ENCODE measurements at regions not wholly inside any gene's neighbourhood (a gene's known extent, or its start where the extent isn't known, plus 50 kb on each side); places are given as distances from the start of the nearest gene placed in this dataset.

DNA sequence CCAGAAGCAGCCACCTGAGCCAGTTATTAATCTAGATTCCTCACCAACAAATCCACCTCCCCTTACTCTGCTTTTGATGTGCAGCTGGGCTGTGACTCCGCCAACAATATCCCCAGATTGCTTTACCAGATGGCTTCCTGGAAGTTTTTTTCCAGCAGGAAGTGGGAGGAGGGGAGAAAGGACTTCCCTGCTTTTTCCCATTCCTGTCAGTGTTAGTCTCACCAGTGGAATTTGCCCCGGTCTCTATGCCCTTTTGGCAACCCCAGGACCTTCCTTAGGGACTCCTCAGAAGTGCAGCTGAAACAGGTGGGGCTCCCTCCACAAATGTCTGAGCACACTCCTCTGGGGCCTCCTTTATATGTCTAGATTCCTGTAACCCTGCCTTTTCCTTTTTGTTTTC is 465.2 kb upstream of the IGFBP7 start:
- DNase-seq = no peak

DNA sequence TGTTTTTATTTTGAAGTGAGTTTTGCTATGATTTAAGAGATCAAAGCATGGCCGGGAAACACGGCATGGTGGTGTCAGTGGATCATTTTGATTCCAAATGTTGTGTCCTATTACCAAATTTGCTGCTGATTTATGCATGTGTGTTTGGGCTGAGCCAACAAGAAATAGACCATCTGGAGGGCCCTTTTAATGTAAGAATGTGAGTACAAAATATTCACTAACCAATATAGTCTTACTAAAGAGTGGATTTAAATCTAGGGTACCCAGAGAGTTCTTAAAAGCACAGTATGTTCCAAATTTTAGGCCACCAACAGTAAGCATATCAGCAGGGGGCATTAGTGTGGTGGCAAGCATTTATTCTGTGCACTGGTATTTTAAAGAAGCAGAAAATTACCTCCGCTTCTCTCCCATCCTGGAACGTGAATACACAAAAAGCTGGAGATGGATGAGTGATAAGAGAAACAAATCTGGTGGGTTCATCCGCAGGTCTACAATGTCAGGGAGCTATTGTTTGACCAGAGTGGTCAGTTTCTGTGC is 444.4 kb upstream of the IGFBP7 start:
- DNase-seq = no peak

DNA sequence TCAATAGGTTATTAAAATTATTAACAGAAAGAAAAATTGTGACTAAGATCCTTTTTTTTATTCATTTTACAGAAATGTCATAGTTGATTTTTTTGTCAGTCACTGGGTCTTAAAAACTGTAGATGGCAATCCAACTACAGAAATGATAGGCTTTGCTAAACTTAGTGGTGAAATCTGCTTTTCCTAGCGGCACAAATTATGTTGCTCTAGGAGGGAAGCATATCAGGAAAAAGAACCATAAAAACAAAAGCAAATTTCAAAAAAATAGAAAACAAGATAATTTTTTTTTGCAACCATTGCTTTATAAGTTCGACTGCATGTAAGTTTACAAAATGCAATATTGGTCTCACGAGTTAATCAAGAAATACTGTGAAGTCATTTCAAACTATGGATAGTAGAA is 443.5 kb upstream of the IGFBP7 start:
- DNase-seq = no peak

DNA sequence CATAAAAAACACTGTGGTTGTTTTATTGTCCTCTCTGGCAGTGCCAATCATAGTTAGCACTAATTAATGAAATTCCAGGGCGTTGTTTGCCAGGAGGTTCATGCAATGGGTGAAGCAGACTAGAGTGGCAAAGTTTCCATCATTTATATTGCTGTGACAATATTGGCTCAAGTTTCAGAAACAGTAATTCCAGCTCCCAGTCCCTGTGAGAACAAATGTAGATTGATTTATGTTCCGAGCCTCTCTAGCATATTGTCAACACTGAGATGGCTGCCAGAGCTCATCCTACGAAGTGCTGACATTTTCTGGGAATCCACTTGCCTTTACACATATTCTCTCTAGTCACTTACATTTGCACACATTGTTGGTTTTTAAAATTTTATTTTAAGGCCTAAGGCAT is 440.0 kb upstream of the IGFBP7 start:
- DNase-seq = no peak

DNA sequence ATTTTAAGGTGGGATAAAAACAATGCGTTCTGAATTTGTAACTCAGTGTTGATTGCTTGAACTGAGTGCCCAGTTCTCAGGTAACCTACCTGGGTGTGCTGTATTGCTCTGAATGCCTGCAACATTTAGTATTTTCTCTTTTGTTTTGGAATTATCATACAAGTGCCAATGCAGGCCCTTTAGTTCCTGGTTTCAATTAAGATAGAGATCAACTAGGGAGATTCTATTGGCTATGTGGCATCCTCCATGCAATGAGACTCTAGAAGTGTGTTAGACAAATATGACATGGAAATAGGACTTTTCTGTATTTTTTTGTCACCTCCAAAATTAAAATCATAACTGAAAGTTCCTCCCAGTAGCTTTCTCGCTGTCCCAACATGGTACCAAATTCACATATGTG is 438.7 kb upstream of the IGFBP7 start:
- DNase-seq = no peak

DNA sequence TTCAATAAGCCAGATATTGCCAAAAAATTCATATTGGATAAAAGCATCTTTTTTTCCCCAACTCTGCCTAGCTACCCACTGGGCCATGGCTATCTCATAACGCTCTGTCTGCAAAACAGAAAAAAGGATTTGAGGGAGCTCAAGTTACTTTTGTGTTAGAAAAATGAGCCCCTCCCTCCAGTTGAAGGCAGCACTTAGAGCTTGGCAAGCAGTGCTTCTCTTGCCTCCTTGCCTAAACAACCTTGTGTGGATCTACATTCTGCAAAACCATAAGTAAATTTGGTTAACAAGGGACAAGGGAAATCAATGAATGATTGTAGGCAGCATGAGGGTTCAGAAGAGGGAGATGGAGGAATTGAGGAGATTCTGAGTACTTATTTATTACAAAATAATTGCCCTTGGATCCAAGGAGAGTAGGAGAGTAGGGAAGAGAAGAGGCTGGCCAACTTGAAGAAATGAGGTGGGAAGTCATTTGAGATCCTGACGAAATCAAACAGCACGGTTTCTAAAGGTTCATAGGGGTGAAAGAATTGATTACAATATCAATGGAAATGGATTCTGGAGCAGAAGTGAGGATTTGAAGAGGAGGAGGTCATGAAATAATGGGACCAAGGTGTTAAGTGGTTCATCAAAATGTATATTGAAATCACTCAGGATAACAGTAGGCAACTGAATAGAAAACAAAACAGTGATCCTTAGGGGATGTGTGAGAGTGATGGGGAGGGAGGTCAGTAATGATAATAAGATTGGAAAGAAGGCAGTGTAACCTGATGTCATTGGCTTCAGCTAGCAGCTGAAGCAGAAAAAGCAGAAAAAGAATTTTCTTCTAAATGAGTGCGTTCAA is 434.8 kb upstream of the IGFBP7 start:
- no peak for DNase-seq

DNA sequence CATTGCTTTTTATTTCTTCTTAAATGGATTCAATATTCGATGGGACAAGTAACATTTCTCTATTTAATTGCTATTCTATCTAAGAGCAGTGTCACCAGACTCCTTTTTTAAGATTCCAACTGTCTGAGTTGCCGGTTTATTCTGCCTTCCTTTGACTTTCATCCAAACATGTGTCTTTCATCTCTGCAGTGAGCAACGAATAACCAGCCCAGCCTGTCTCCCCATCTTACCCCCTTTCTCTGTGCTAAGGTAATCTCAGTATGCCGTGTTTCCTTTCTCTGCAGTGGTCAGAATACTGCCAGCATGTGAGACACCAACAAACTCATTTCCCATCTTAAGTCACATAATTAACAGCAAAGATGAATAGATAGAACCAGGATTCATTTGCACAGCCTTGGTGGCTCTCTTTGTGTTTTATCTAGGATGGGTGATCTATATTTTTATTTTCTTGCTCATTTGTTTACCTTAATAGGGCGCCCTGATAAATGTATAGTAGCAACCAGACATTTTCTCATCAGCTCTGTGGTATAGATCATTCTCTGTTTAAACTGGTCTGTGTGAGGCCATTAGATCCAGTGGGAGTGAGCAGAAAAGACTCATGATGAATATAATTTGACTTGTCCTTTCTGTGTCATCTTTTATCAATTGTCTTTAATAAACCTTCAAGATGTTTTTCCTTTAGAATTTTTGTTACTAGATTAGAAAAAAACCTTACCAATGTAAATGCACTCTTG is 394.8 kb upstream of the IGFBP7 start:
- DNase-seq = peak; percentile 24

DNA sequence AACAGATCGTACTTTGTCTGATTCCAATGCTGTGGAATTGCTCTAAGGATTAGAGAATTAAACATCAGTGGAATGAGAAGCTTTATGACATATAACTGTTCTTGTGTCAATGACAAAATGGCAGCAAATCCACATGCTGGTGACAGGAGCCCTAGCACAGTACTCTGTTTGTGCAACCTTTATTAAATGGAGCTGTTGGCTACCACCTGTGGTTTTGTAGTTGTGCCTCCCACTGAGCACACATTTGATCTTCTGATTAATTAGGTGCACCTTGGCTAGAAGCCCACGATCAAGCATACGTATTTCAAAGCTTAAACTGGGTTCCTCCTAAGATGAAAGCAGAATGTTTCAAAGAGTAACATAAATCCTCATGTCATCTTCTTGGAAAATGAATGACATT is 394.0 kb upstream of the IGFBP7 start:
- no peak for DNase-seq

DNA sequence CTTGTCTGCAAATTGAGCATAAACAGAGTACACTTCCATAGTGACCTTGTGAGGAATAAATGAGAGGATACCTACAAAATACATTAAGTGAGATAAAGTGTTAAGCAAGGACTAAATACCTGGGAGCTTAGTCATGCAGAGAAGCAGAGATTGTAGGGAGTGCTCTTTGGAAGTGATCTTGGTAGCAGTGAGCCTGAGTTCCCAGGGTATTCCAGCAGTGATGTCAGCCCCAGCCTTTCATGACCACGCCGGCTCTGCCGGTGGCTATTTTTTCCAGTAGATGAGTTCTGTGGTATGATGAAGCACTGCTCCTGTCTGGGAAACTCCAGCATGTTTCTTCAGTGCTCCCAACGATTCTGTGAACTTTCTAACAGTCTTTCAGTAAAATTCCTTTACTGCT is 391.5 kb upstream of the IGFBP7 start:
- DNase-seq = peak; percentile 95

DNA sequence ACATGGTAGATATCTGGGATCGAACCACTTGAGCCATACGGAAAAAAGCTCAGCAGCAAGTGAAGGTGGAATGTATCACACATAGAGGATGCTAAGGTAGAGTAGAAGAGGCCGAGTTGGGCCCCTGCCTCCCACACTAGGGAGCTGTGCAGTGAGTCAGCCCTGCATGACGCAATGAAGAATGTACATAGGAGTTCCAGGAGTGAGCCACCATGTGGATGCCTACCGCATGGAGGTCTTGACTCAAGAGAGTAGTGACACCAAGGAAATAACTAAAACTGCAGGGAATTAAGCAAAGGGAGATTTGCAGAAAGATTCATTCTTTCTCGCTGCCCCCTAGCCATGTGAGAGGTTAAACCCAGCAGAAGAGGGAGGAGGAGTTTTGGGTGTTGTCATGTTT is 389.6 kb upstream of the IGFBP7 start:
- peak; percentile 62 for DNase-seq

DNA sequence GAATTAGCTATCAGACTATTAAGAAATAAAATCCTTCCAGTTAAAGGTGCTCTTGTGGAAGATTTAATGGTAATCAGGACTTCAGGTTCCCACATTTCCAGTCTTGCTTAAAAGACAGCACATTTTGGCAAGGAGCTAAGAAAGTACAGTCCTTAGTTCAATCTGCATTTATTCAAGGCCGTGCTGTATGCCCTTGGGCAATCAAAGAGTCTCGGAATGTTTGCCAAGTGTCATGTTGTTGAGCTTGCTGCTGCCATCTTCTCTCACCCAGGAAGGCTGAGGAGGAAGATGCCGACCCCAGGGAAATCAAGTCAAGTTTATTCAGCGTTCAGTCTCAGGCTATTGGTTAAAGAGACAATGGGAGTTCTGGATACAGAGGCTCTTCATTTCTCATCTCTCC is 388.1 kb upstream of the IGFBP7 start:
- DNase-seq = no peak

DNA sequence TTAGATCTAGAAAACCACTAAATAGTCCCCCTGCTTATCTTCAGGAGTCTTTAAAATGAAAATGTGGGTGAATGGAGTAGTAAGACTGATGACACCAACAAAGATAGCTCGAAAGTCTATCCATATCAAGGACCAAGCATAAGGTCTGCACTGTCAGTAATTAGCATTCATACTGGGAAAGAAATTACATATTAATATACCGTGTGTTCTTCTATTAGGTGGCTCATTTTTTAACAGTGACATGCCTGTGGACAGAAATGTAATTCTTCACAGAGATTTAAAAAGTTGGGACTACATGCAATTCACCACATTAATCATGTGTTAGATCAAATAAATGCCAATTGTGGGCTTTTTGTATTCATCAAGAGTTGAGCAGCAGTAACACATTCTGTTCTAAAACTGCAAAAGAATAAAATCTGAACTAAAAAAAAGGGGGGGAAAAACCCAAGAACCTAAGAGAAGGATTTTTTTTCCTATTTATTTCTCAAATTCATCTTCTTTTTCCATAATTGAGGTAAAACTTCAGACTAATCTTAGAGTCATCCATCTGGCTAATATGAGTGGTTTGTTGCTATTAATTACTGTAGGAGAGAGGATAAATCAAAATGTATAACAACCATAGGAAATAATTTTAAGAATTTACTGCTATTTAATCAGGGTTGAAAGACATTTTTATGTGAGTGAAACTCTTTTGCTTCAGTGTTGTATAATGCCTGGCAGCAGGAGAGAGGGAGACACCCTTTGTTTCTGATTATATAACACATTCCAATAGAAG is 386.7 kb upstream of the IGFBP7 start:
- no peak for DNase-seq

DNA sequence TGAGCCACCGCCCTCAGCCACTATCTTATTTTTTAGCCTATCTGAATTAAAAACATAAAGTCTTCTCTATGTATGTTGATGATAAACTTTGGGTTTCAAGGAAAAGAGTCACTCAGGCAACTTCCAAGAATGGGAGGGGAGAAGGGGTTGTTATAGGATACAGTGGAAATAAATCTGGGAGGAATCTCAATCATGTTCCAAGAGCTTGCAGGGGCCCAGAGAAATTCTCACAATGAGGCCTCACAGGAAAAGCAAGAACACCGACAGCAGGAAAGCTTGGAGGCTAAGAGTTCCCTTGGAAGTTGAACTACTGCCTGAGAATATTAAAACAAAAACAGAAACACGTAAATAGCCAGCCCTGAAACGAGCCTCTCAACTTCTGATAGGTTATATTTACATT is 384.6 kb upstream of the IGFBP7 start:
- peak; percentile 30 for DNase-seq

DNA sequence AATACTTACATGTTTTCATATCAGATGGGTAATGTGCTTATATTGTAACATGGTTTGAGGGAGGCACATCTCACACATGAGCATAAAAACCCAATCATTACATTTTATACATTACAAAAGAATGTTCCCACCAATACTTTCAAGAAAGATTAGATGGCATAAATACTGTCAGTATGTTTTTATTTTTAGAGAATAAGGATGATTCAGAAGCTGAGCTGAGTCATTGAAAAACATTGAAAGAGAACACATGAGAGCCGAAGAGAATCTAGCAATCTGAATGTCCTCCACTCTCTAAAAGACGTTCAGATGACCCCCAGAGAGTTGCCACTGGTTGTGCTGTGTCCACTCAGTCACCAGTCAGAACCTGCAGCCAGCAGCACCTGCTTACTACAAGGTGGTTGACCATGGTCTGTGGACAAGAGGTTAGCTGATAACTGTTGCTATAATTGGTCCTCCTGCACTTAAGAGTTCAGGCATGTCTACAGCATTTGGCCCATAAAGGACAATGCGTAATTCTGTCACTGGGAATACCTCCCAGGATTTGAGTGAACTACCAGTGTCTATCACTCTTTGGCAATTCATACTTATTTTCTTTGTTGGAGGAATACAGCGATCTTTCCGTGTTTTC is 382.2 kb upstream of the IGFBP7 start:
- DNase-seq = peak; percentile 86

DNA sequence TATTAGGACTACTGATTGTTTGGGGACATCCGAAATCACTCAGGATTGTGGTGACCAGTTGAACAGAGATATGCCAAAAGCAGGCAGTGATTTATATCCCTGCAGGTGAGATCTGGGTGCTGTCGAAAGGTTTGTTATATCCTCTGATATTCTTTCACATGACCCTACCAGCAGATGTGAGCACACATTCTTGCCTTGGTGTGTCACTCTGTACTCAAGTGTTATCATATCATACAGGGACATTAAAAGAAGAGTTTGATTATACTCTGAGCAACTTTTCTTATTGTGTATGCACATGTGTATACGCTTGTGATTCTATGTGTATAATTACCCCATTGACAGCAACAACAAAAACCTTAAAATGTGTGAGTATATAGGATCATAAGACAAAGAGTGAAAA is 381.2 kb upstream of the IGFBP7 start:
- DNase-seq = no peak

DNA sequence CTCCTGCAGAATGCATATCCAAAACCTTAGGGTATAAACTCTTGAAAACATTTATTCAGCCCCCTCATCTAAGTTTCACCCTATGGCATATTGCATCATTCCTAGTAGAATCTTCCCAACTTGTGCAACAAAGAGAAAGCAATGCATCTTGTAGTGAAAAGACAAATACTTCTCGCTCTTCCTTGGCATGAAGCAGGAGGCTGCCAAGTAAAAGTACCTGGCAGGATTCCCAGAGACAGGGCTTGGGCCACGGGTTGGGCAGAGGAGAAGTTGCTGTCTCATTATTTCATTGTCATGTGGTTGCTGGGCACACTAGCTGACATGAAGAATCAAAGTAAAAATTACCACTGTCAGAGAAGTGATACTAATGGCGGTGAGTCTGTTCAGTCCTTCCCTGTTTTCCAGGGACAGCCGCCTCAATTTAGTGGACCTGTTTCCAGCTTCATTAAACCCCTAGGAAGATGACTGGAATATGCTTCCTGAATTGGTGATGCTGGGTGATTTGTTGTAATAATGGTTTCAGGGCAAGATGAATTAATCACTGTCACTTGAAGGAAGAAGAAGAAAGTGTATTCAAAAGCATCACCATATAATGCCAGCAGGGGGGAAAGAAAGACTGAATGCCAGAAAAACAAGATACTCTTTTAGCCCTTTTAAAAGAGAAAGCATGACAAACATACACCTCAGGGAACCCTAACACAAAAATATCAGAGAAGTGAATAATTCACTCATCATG is 380.5 kb upstream of the IGFBP7 start:
- DNase-seq = peak; percentile 55

DNA sequence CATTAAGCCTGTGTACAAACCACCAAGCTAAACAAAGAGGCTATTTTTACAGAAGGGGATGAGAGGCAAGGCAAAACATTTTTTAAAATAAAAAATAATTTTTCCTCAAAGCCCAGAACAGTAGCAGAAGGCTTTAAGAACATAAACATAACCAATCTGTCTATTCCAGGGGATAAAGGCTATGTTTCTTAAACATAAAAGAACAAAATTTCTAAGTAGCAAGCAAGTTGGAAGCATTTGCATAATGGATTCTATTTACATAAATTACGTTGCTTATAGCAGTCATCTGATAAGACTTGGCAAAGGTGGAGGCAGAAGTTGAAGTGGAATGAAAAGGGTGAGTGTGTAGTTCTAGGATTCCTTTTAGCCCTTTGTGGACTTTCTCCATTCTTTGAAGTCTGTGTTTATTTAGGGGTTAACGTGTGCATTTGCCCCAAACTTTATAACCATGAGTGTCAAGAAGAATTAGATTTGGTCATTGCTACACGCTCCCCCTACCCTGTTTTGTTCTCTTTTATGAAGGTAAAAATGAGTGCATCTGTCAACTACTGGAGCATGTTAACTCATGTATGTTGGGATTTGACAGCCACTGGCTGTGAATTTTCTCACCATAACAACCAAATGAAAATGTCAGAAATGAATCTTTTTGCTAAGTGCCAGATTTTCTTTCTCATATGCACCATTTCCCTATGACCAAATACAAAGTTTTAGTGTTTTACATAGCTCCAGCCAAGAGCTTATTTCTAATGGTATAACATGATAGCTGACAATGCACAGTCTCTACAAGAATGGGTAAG is 378.4 kb upstream of the IGFBP7 start:
- DNase-seq = no peak

DNA sequence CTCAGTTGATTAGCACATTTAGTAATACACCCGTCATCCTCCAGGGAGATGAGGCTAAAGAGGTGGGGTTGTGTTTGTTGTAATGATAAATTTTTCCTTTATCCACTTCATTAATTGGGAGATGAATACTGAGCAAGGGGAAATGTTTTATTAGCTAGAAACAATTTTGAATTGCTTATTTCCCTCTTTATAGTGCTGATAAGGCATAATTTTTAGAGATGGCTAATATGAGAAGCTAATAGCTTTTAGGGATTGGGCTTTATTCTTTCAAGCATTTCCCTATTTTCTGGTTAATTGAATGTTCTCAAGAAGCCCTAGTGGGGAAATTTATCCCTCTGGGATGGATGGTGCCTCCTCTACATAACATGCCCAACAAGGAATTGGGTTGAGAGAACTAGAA is 365.2 kb upstream of the IGFBP7 start:
- no peak for DNase-seq

DNA sequence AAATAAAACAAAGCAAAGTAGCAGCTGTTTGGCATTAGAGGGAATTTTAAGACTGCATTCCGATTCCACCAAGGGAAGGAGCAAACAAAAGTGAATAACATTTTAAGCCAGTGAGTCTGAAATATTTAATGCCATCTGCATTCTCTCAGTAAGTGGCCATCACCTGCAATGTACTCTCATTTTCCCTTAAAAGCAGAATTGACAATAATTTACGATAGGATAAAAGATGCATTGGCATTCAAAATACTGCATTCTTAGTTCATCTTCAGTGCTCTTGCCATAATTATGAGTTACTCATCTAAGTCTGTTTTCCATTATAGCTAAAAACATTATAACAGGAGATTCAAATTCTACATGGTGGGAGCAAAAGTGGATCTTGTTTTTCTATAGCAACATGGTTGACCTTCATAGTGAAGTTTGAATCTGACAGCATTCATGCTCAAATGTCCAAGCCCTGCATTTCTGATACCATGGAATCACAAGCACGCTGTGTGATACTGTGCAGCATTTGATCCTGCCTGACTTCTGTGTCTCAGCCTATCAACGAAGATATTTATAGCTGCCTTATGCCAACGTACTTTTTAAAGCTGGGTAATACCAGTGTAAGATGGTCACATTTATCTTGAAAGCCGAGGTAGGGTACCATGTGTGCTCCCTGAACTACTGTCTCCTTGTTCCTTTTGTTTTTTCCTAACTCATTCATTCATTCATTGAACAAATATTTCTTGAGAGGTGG is 355.3 kb upstream of the IGFBP7 start:
- DNase-seq = no peak

DNA sequence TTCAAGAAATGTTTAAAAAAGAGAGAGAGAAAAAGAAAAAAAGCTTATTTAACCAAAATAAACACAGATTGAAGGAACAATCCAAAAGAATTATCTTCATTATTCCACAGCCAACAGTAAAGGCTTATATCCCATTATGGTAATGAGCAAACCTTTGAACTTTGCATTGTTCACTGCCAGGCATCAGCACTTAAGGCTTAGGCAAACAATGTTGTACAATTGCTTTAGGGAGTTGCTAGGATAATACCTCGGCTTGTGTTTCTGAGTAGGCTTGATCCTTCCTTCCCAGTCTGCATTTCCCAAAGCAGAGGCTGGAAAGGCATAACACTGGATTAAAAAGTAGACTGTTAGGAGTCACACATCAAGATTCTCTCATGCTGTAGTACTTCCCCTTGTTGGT is 352.7 kb upstream of the IGFBP7 start:
- DNase-seq = no peak

Data from fibroblast of skin of back (primary cell).